ENCODE measurements at regions not wholly inside any gene's neighbourhood (a gene's known extent, or its start where the extent isn't known, plus 50 kb on each side); places are given as distances from the start of the nearest gene placed in this dataset.

DNA sequence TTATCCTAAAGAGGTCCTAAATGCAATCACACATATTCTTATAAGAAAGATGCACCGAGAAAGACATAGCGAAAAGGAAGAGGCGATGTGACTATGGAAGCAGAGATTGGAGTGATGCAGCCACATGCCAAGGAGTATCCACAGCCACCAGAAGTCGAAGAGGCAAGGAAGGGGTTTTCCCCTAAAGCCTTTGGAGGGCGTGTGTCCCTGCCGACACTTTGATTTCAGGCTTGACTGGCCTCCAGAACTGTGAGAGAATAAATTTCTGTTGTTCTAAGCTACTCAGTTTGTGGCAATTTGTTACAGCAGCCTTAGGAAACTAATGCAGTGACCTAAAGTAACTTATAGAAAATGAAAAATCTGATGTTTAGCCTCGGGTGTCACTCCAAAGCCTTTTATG, 179.5 kb upstream of the CITED2 start:
- no peak for DNase-seq (ENCODE audit: low read depth in 2 of 2)

DNA sequence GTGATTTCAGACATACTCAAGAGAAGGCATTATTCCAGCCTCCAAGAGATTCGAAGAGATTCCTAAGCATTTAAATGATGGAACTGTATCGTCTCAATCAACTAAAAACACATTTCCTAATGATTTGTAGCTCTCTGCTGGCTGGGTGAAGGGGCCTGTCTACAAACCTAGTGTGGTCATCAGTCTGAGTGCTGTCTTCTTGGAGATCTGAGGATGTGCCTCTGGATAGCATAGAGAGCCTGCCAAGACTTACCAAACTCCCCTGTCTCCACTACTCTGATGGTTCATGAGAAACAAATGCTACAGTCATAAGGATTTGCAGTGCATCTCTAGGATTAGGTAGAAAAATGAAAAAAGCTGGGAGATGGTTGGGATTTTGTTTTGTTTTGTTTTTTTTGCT, 176.9 kb upstream of the CITED2 start:
- DNase-seq (ENCODE audit: low read depth in 2 of 2), result no peak

- DNase-seq (ENCODE audit: low read depth in 2 of 2), result no peak
Measured at GRCh38 chr6:139550361-139550760, 175.9 kb upstream of the CITED2 start.

DNA sequence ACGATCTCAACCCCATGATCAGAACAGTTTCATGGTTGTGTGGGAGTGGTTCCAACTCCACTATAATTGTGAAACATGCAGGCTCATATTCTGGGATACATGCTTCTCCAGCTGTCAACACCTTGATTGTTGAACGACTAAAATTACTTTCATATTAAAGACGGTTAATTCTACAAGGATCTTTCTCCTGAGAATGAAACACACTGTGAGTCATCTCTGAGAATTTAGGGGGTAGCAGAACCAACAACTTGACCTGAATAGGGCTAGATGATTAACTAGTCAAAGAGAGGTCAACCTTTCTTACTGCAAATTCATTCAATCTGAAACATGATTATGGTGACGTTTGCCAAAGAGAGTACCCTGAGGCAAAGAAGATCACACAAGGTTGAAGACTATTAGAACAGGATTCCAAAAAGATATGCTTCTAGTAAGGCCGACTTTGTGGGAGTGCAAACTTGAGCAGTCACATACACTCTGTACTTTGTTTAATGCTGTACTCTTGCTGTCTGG, 175.2 kb upstream of the CITED2 start:
- DNase-seq (ENCODE audit: low read depth in 2 of 2), result no peak

- DNase-seq (ENCODE audit: low read depth in 2 of 2), result no peak
Measured at GRCh38 chr6:139547804-139548203, 173.4 kb upstream of the CITED2 start.

DNA sequence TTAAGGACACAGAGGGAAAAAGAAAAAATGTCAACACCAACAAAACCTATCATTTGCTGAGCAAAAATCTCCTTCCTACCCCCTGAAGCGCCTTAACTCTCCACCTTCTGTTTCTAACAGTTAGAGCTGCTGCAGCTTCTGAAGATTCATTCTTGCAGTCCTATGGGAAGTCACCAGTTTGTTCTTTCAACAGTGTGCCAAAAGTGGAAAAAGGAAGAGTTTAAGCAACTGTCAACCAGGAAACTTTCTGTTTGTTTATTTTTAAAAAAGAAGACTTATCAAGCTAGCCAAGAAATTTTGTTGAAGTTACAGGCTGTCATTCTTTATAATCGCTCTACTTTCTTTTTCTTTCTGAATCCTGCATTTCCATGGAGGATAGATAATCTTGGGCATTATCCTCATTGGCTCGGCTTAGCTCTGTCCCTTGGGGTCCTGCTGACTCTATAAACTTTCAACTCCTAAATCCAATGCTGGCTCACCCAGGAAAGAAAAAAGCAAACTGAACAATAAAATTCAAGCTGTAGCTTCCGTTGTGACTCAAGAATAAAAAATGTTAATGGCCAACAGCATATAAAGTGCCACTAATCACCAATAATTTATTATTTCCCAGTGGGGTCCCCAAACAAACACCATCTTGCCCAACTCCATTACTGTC, 172.8 kb upstream of the CITED2 start:
- DNase-seq (ENCODE audit: low read depth in 2 of 2), result peak in 1 of 2 donors; percentile 22

DNA sequence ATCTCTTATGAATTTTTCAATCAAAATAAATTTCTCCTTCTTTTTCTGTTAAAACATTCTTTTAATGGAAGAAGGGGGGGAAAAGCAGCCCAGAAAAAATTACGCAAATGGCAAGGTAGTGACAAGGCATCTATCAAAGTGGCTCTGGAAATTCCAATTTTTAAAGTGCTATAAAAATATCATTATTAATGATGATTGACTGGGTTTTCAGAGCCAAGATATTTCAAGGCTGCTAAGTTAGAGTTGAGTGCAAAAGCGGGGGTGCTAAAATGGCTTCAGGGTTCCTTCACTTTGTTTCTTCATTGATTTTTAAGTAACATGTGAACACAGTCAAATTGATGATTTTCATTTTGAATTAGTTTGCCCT, 171.6 kb upstream of the CITED2 start:
- DNase-seq (ENCODE audit: low read depth in 2 of 2), result no peak

DNA sequence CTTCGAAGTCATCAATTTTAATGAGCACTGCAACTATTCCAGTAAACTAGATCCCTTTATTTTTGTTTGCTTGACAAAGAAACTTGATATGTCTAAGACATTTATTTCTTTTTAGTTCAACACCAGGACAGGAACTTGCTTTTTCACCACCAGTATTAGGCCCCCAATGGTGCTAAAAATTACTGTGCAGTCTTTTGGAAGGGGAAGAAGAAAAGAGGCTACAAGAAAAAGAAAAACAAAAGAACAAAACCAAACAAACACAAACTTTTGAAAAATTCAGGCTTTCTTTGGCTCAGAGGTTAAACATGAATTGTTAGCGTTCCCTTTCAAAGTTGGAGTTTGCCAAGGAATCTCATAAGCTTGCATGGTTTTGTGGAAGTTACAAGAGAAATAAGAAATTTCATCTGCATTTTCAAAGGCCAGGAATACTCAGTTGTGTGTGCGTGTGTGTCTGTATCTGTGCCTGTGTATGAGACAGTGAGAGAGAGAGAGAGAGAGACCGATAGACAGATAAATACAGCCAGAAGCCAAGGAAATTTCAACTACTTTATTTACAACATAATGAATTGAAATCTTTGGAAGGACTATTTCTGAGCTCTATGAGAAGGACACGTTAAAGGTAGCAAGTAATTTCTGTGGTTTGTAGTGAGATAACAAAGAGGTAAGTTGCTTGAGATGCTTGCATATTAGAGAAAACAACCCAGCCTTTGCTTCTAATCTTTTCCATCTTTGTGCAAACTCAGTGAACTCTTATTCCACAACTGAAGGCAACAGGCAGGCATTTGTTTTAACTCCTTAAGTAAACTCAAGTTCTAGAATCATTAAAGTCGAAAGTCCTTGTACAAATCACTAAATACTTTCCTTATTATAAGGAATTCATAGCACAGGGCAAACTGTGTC, 171.0 kb upstream of the CITED2 start:
- no peak for DNase-seq (ENCODE audit: low read depth in 2 of 2)

DNA sequence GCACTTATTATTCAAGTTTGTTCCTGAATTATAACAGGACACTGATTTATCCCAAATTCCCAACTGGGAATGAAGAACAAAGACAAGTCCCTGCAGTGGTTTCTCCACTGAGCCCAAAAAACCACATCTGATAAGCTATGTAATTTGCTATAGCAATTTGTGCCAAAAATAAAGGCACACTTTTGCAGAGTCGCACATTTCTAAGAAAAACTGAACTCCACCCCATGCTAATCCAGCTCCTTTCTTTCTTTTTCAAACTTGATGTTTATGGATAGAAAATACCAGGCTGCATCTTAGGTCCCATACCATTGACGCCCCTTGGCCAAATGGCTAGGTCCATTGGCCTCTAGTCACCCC, 170.2 kb upstream of the CITED2 start:
- no peak for DNase-seq (ENCODE audit: low read depth in 2 of 2)

GRCh38 chr6:139542351-139542750, 167.9 kb upstream of the CITED2 start:
- no peak for DNase-seq (ENCODE audit: low read depth in 2 of 2)

DNA sequence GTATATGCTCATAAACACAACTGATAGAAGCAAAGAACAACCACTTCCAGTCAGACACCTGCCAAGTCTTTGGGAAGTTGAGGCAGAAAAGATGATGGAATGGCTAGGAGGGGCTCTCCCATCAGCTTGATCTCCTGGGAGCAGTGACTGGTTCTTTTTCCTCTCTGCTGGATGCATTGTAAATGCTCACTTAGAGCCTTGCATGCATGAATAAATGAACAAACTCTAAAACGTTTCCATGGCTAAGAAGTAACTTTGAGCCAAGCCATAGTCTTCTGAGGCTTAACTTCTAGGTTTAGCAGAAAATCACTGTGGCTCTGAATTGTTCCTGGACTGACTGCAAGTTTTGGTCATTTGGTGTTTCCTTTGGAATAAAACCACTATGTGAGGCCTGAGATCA, 166.4 kb upstream of the CITED2 start:
- DNase-seq (ENCODE audit: low read depth in 2 of 2), result no peak

DNA sequence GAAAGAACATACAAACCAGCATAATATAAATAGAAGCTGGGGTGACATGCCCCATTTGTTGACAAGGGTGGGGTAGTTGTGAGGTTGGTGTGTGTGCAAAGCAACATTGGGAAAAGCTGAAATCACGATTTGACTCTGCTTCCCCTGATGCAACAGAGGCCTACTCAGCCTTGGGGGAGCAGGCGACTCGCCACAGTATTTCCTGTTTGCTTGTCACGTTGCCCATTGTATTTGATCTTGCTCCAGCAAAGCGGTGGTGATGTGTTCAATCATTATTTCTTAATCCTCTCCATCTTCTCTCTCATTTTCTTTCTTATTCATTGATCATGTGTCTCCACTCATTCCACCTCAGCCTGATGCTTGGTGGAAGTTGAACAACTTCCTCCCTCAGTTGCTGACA, 165.8 kb upstream of the CITED2 start:
- DNase-seq (ENCODE audit: low read depth in 2 of 2), result peak; percentile 61 to 85

GRCh38 chr6:139539852-139540251, 165.4 kb upstream of the CITED2 start:
- DNase-seq (ENCODE audit: low read depth in 2 of 2), result peak; percentile 15 to 98

- DNase-seq (ENCODE audit: low read depth in 2 of 2), result peak; percentile 95 to 99
Measured at GRCh38 chr6:139538366-139538765, 163.9 kb upstream of the CITED2 start.

- peak in 1 of 2 donors; percentile 39 for DNase-seq (ENCODE audit: low read depth in 2 of 2)
Measured at GRCh38 chr6:139536751-139537617, 162.5 kb upstream of the CITED2 start.

DNA sequence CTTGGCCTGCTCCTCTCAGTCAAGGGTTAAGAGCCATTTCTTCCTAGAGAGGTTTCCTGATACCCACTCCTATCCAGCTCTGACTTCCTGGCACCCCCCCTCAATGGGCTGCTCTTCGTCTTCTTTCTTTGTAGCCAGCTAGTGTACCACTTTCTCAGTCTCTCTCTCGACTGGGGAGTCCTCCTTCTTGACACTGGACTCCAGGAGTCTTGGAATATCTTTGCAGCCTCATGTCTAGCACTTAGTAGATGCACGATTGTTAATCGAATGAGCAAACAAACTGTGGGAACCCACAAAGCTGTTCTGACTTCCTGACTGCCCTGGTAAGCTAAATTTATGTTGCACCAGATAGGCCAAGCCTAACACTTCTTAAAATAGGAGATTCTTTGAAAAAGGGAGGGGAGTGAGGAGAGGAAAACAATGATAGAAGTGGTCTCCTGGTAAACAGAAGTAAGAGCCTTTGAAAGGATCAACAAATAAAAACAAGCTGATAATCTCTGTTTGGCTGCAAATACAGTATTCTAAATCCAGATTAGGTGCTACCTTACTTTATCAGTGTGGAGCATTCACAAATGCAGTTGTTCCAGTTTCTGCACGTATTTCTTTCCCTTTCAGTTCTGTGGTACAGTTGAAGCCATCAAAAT, 160.1 kb upstream of the CITED2 start:
- DNase-seq (ENCODE audit: low read depth in 2 of 2), result peak in 1 of 2 donors; percentile 26

DNA sequence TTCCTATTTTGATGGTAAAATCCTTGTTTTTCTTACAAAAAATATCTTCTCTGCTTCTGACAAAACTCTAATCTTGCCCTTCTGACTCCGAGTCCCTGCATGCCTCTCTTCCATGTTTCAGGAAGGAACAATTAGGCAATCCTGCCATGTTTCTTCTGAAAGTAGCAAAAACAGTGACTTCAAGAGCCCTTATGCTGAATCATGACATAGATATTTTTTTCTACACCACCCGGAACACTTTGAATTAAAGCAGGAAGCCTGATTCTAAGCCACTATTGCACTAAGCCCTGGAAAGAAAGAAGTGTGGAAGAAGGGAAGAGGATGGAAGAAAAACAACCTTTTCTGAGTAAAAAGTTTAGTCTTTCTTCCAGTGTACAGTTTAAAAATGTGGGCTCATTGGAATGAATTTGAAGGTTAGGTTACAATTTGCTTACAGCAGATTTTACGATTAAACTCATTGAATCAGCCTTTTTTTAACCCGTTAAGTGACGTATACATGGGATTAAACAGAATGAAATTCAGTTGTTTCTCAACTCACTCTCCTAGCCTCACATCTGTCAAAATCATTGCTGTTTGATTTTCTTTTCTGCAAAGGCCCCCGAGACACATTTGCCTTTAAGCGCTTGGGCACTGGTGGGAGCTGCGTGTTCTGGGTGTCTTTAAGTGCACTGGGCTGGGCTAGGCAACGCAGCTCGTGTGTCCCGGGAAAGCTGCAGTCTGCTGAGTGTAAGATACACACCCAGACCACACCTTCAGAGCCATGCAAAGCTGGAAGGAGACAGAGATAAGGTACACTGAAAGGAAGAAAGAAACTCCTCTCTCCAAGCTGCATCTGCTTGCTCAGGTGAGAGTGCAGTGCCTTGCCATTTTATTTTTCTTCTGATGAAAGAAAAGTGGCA, 159.4 kb upstream of the CITED2 start:
- peak in 1 of 2 donors; percentile 82 for DNase-seq (ENCODE audit: low read depth in 2 of 2)

- no peak for DNase-seq (ENCODE audit: low read depth in 2 of 2)
Measured at GRCh38 chr6:139533171-139533570, 158.7 kb upstream of the CITED2 start.

DNA sequence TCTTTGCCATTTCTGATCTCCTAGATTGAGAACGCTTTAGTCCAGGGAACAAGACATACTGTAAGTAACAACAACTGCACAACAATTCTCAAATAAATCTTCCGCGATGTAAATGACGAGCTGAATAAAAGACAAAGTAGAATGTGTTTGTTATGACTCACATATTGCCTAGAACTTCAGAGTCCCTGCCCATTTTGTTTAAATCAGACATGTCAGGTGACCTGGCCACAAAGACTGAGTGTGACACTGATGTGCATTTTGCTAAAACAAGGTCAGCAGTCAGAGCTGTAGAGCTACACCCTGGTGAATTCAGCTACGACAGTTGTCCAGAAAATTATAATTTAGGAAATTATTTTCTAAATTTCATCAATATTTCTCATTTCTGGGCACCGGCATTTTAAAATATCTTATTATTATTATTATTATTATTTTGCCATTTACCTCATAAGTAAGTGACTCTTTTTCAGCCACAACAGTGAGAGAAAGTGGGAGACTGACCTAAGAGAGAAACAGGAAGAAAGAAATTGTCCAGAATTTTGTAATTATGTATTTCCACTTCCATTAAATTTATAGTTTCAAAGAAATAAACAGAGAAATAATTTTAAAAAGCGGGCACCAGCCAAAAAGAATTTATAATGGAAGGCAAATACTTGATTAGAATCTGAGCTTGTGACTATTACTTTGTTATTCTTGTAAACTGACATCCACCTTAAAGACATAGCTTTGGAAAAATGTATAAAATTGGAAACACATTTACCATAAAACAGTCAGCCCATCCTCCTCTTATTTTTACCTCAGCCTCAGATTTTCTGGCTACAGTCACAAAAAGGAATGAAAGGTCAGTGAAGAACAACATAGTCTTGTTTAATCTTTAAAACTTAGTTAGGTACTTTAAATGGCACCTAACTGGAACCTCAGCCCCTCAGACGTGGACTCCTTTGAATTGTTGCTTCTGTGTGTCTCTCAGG, 157.0 kb upstream of the CITED2 start:
- peak in 1 of 2 donors; percentile 17 for DNase-seq (ENCODE audit: low read depth in 2 of 2)

All from lung microvascular endothelial cell (primary cell).